Fibroblast of gingiva (primary cell): ENCODE measurements at regions not wholly inside any gene's neighbourhood (a gene's known extent, or its start where the extent isn't known, plus 50 kb on each side); places are given as distances from the start of the nearest gene placed in this dataset.
"Not testable (repeated sequence)": the region's sequence is repeated elsewhere in the genome, so short reads cannot be mapped to it uniquely, and the experiment has no call there.

Source experiments
- DNase-seq: peaks from one replicate; pipeline ENCODE4 v3.0.0-alpha.2; 2011; ENCODE audit warnings: low read depth

GRCh38 chr5:18799482-18800128 lies 1165.3 kb downstream of the TAF11L14 start:
- no peak for DNase-seq

DNA sequence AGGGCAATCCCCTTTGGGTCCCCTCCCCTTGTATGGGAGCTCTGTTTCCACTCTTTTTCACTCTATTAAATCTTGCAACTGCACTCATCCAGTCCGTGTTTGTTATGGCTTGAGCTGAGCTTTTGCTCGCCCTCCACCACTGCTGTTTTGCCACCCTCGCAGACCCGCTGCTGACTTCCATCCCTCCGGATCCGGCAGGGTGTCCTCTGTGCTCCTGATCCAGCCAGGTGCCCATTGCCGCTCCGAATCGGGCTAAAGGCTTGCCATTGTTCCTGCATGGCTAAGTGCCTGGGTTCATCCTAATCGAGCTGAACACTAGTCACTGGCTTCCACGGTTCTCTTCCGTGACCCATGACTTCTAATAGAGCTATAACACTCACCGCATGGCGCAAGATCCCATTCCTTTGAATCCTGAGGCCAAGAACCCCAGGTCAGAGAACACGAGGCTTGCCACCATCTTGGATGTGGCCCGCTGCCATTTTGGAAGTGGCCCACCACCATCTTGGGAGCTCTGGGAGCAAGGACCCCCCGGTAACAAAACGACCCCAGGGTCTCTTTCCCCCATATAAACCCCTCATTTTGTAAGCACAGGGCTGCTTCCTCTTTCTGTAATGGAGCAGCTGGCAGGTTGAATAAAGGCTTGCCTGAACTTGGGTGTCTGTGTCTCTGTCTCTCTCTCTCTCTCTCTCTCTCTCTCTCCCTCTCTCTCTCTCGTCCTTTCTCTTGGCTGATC lies 1166.2 kb downstream of the TAF11L14 start:
- no peak for DNase-seq

- DNase-seq: not testable (repeated sequence)
Observed at GRCh38 chr5:18801413-18801812, 1167.2 kb downstream of the TAF11L14 start.

- DNase-seq: no peak
Observed at GRCh38 chr5:18802336-18802735, 1168.1 kb downstream of the TAF11L14 start.

GRCh38 chr5:18805376-18805775 lies 1171.1 kb downstream of the TAF11L14 start:
- no peak for DNase-seq

DNA sequence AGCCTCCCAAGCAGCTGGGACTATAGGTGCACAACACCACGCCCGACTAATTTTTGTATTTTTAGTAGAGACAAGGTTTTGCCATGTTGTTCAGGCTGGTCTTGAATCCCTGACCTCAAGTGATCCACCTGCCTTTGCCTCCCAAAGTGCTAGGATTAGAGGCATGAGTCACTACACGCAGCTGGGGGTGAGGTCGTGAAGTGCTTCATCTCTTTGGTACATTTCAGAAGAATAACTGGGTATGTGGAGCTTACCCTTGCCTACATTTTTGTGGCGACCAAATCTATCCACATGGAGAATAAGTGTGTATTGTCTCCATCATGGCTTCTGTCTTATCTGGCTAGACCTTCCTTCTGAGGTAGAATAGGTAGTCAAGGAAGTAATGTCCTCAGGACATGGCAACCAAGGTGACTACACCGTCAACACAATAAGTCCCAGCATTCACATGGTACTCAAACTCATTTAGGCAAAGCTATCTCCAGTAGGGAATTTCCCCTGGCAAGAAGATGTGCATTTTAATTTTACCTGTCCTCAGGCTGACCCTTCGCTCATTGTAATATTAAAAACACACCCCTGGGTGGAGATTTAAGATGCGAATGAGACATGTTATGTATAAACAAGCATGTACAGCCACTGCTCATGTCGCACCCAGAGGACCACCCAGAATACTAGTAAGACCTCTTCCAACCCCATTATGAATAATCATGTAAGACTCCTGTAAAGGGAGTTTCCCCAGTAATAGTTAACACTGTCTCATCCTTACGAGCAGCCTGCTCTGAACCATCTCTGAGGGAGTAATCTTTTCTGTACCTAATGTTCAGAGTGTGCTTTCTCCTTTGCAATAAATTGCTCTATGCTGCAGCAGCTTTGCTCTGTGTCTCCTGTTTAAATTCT lies 1173.2 kb downstream of the TAF11L14 start:
- no peak for DNase-seq

GRCh38 chr5:18811661-18812060 lies 1176.3 kb downstream of the CDH18 start:
- DNase-seq: no peak

- no peak for DNase-seq
Observed at GRCh38 chr5:18828351-18828750, 1159.6 kb downstream of the CDH18 start.

GRCh38 chr5:18829539-18829938 lies 1158.5 kb downstream of the CDH18 start:
- DNase-seq: no peak

DNA sequence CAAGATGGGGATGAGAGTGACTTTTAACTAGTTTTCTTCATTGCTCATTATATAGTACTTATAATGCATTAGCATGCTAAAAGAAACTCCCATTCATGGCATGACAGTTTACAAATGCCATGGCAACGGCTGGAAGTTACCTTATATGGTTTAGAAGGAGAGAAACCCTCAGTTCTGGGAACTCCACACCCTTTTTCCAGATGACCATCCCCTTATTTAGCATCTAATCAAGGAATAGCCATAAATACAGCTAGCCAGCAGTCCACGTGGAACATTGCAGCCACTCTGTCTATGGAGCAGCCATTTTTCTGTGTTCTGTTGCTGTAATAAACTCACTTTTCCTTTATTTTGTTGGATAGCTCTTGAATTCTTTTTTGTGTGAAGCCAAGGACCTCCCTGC lies 1137.8 kb downstream of the CDH18 start:
- DNase-seq: no peak

GRCh38 chr5:18872978-18873377 lies 1115.0 kb downstream of the CDH18 start:
- DNase-seq: no peak

- no peak for DNase-seq
Observed at GRCh38 chr5:18876565-18876964, 1111.4 kb downstream of the CDH18 start.

- no peak for DNase-seq
Observed at GRCh38 chr5:18881615-18882014, 1106.4 kb downstream of the CDH18 start.

DNA sequence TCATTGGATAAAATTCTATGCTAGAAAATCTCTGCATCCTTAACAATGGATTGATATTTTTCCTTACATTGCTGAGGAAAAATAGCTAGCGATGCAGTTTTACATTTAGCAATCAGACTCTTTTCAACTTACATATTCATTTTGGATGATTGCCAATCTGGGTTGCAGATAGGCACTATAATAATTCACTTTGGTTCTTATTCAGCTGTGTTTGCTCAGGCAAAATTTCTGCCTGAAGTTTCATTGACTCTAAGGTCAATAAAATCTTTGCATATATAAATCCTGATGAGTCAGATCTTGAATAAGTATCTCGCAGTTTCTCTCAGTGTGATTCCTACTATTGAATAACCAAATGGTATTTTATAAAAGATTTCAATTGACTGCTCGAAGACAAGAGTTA lies 1105.8 kb downstream of the CDH18 start:
- no peak for DNase-seq

GRCh38 chr5:18888821-18889220 lies 1099.2 kb downstream of the CDH18 start:
- no peak for DNase-seq

GRCh38 chr5:18900644-18901043 lies 1087.4 kb downstream of the CDH18 start:
- no peak for DNase-seq

DNA sequence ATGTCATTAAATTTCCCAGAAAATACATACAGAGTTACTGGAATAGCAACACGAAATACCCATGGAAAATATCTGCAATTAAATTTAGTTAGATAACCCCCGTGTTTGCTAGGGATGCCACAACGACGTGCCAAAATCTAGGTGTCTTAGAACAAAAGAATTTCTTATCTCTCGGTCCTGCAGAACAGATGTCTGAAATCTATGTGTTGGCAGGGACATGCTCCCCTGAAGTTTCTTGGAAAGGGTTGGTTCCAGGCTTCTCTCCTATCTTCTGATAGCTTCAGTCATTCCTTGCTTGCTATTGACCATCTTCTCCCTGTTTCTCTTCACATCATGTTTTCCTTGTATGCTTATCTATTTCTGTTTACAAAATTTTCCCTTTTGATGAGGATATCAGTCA lies 1067.0 kb downstream of the CDH18 start:
- no peak for DNase-seq

DNA sequence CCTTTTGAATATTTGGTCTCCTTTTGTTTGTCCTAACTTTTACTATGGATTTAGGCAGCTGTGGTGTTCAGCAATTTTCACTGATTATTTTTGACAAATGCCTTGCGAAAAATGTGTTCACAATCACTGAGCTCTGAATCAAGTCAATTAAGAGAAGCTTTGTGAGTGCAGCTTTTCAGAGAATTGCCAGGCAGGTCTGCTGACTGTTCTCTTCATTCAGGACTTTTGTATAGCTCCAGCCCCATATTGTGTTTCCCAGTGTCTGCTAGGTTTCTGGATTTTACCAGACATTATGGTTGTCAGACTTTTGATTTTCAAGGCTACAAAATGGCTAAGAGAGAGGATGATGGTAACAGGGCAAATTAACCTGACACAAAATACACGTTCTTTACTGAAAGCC lies 1055.9 kb downstream of the CDH18 start:
- no peak for DNase-seq

DNA sequence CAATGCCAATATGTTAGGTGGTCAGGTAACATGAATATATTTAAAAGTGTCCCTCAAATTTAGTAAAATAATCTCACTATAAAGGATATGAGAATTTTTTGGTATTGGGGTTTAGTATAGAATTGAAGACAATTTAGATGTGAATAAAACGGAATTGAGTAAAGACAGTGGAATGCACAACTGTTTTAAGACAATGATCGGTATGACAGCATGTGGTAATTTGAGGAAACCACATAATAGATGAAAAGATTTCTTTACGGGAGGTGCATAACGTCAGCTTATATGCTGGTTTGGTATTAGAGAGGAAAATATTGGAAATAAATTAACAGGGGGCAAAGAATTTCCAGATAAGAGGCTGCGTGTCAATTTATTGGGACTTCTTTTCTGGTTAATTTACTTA lies 1043.2 kb downstream of the CDH18 start:
- DNase-seq: no peak

DNA sequence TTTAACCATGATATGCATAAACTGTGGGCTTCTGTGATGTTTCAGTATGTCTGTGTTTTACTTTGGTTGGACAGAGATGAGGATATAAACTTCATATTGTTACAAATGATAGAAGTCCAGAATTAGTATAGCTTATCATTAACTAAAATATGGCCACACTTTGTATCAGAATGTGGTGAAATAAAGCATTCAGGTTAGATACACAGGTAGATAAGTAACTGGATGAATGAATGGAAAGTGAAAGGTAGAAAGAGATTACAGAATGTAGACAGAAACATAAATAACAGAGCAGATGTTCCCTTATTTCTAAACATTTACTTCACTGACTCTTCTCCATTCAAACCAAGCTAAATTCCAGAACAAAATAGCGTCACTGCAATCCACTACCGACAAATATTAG lies 1033.8 kb downstream of the CDH18 start:
- DNase-seq: no peak

DNA sequence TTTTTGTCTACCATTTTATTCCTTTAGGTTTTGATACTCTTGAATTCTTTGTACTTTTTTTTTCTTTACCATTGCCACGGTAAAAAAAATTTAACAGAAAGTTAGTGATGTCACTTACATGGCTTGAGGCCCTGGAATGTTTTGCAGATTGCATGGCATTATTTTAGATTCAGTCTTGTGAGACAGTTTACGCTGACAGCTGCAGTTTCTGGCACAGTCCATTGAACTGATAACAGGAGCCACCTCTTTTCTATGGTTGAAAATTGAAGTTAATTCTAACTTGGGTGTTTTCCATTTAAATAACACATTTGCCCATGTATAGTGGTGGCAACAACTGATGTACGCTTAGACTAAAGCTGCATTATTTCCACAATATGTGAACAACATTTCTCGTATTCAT lies 1028.5 kb downstream of the CDH18 start:
- DNase-seq: no peak

DNA sequence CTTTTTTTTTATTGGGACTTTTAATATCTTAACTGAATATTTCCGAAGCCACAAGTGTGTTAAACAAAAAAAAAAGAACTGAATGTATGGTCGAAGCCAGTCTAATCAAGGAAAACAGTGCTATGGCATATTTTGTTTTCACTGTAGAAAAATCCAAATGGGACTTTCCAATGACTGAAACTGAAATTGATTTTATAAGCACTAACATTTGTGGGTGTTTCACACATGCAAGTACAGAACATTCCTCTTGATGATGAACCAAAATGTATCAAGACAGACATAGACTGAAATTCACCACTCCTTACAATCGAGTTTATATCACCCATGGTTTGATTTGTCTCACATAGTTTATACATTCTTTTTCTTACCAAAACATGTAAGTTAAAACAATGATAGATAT lies 1026.8 kb downstream of the CDH18 start:
- no peak for DNase-seq

DNA sequence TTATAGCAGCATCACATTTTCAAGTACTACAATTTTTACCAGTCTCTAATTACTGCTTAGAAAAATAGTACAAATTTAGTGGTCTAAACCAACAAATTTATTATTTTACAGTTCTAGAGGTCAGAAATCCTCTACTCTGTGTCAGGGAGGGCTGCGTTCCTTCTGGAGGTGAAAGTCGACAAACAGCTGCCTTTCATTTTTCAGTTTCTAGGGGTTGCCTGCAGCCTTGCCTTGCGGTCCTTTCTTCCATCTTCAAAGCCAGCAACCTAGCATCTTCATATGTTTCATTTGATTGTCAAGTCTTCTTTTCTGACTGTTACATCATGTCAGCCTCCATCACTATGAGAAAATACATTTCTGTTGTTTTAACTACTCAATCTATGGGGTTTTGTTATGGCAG lies 1022.1 kb downstream of the CDH18 start:
- no peak for DNase-seq
